ENCODE measurements at regions not wholly inside any gene's neighbourhood (a gene's known extent, or its start where the extent isn't known, plus 50 kb on each side); places are given as distances from the start of the nearest gene placed in this dataset.

DNA sequence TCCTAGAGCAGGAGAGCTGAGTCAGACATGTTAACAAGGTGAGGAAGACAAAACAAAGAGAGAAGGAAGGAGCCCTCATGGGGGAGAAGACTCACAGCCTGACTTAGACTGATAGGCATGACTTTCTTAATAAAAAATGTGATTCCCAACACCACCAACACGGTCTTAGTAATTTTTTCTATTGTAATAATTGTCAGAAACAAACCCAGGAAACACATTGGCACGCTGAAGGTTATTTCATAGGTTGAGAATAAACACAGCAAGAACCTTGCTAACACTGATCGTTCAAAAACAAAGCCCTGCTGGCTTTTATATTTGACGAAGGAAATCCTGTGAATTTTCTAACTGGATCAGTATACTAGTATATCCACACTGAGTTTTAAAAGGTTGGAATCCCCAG is 286.8 kb downstream of the HACE1 start:
- no peak for DNase-seq

DNA sequence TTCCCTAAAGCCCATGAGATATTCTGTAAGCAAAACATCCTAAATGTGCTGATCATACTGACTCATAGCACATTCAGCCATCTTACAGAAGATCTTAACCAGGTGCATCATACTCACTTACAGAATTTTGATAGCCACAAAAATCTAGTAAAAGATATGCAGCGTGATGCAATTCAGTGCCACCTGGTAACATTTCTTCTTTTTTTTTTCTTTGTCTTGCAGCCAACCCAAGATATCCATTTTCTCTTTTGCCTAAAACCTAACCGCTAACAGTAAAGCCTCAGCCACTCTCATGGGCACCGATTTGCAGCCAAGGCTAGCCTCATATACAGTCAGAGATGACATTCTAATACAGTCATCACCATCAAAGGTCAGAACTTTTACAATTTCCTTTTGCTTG is 293.3 kb downstream of the HACE1 start:
- DNase-seq: no peak

- DNase-seq: no peak
Observed at GRCh38 chr6:104563306-104563705, 296.4 kb downstream of the HACE1 start.

DNA sequence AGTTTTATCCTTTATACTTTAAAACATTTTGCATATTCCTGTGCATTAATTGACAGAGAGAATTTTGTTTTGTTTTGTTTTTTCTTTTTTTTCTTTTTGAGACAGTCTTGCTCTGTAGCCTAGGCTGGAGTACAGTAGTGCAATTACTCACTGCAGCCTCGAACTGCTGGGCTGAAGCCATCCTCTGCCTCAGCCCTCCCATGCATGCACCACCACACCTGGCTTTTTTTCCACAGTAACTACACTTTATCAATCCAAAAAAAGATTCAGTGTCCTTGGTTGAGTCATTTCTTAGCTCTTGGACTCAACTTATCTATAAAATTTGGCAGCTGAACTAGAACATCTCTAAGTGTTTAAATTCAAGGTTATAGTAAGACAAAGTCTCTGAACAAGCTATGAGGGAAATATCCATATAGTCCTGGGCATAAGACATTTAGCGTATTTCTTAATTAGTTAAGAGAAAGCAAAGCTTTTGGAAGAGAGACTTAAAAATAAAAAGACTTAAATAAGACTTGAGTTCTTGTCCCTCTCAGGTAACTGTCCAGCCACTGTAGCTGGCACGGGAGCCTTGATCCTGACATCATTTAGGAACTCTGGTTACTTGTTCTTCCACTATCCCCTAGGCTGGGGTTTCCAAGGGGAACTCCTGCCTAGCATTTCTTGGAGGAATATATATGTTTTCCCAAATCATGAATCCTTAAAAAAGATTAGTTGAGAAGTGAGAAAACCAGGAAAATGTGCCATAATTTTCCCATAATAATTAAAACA is 300.1 kb downstream of the HACE1 start:
- no peak for DNase-seq

GRCh38 chr6:104558746-104559145 is 301.0 kb downstream of the HACE1 start:
- DNase-seq: no peak

DNA sequence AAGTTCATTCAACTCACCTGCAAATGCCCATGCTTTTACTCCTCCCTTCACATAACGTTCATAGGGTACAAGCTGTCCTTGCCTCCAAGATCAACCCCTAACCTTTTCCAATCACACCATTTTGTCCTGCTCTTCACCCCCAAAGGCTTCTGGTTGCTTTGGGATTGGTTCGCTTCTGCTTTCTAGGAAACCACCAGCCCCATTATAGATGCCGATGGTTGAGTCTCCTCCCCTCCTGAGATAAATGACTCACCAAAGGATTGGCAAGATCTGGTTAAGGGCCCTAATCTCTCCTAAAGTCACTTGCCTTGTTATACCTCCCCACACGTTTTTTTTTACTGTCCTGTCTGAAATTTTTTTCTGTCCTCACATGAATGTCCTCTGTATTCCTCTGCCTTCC is 311.4 kb downstream of the HACE1 start:
- DNase-seq: no peak

DNA sequence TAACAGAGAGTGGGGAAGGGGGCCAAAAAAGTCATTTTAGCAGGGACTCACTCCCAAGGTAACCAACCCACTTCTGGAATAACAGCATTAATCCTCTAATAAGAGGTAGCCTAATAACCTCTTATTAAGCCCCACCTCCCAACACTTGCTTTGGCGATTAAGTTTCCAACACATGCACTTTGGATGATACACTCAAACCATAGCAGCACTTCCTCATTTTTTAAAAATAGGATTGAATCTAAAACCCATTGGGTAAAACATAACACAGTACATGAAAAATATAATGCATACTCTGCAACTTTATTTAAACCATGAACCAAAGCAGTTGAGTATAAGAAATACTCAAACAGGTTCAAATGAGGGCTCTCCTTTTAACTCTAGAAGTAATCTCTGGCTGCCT is 318.3 kb downstream of the HACE1 start:
- no peak for DNase-seq

DNA sequence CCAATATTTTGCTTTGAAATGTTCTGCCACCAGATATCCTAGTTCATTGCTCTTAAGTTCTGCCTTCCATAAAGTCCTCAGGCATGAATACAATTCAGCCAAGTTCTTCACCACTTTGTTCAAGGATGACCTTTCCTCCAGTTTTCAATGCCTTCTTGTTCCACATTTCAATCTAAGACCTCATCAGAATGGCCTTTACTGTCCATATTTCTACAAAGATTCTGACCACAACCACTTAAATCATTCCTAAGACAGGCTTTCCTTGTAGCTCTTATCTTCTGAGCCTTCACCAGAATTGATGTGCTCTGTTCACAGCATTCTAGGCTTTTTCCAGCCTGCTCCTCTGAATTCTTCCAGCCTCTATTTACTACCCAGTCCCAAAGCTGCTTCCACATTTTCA is 319.0 kb downstream of the HACE1 start:
- no peak for DNase-seq

- DNase-seq: no peak
Observed at GRCh38 chr6:104539173-104539572, 320.5 kb downstream of the HACE1 start.

DNA sequence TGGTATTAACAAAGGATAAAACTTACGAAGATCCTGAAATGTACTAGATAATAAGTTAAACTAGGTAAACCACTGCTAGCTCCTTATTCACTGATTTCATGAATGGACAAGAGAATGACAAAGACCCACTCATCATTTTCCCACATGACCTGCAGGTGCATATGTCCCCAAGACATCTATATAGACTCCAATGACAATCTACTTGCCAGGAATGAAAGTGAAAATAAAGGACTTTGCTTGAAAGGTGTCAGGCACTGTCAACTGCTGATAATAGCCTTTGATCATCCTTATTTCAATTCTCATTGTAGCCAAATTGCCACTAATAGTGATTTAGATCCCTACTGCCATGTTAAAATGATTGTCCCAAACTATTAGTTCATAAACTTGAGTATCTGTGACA is 321.8 kb downstream of the HACE1 start:
- DNase-seq: no peak

DNA sequence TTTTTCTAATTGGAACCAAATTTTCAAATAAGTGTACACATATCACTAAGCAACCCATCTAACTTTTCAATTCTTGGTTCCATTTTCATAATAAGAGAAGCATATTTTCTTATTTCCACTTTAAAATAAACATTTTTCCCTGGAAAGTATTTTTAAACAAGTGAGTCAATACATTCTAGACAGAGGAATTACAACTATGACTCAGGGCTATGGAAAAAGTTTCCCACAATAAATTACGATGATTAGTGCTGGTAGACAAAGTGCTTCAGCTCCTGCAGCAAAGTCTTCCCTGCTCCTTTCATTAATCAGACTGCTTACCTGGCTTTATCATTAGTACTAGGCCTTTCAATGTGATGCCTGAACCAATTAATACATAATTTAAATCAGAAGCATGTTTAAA is 322.5 kb downstream of the HACE1 start:
- no peak for DNase-seq

DNA sequence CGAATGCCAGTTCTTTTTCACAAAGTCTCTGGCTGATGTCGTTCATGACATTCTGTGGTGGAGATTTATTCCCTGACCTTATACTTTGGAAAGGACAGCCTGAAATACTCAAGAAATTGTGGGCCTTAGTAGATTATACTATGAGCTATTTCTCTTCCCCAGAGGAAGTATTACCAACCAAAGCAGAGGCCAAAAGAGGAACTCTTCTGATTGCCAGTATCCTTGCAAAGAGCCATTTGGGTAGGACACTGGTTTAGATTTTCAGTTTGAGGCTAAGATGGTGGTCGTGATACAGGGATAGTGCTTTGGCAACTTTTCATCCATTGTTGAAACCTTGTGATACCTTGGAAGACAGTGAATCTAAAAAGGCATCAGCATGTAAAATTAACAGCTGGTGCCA is 327.3 kb downstream of the HACE1 start:
- no peak for DNase-seq

DNA sequence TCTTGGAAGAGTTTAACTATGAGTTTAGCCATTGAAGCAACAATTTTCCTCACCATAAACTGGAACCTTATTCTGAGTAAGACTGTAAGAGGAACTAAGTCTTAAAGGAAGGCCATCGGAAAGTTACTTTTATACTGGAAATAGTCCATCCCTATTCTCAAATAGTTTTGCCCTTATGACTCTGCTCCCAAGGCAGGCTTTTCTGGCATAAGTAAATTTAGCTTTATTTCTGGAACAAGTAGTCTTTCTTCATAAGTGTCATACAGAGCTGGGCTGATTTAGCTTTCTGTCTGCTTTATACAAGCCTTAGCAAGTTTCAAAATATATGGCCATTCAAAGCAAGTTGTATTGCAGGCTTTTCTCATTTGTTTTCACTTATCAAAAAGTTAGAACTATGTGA is 328.1 kb downstream of the HACE1 start:
- DNase-seq: no peak

DNA sequence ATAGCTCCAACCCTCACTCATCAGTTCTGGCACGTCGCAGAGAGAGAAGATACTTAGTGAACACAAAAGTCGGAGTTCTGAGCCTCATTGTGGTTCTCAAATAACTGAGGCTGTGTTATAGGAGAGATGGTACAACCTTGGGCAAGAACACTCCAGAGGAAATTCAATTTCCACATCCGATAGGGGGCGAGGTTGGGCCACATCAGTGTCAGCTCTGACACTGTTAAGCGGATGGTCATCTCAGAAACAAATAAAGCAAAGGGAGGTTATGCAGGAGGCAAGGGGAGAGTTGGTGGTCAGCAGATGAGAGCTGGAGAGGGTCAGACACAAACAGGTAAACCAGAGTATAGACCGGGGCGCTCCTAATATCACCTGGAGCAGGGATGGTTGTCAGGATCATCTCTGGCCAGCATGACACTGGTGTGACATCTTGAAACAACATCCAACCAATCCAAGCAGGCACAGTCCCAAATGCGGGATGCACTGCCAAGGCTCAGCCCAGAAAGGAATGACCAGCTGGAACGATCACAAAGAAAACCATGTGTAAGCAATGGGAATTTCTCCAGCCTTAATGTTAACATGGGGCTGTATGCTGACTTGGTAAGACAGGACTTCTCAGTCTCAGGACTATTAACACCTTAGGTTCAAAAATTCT is 331.8 kb downstream of the HACE1 start:
- DNase-seq: no peak

DNA sequence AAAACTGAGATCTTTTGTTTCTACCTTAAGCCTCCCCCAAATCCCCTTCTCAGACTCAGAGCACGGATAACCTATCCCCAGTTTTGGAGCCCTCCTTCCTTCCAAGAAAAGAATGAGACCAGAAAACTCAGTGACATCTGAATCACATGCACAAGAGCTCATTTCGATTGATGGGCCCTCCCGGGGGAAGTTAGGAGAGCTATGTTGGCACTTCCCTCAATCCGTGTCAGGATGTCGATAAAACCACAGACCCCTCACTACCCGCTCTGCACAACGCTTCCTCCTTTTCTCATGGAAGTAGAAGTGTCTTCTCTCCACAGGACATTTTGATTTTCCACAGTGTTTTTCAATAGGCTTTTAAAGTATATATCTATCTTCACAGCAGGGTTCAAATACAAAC is 332.4 kb downstream of the HACE1 start:
- DNase-seq: no peak

DNA sequence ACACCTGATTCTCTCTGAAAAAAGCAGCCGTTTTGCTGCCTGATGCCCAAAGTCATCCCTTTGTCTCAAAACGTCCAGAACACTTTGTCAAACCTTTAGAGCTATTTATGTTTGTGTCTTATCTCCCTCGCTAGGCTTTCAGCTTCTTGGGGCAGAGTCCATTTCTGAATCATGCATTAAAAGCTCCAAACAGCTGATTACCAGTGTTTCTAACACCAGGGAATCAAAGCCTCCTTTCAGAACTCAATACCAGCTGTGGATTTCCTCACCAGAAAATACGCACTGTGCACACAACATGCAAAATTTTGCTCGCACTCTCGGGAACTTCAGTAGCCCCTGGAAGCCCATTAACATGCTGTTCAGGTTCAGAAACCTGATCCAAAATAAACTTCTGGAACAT is 333.3 kb downstream of the HACE1 start:
- DNase-seq: no peak

DNA sequence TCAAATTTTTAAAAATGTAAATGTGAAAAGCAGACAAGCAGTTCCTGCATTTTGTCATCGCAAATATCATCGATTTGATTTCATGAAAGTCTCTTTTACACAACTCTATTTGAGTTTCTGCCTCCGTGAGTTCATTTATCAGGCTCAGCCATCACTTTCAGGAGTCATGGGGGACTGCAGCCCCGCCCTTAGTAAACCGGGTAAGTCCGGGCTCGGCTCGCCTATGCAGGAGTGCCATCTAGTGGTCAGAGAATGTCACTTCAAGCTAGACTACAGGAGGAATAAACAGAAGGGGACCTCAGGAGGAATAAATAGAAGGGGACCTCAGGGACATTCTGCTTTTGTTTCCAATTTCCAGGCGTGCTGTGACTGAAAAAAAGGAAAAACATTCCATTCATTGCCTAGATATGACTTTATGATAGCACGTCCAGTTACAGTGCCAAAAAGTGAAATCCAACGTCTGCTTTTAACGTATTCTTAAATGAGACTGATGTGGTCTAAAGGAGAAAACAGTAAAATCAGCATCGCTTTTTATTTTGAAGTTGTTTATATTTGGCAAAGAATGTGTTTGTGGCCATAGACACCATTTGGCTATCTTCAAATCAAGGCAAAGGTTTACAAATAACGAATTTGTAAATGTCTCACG is 333.9 kb downstream of the HACE1 start:
- no peak for DNase-seq

GRCh38 chr6:104522533-104522932 is 337.2 kb downstream of the HACE1 start:
- DNase-seq: no peak

DNA sequence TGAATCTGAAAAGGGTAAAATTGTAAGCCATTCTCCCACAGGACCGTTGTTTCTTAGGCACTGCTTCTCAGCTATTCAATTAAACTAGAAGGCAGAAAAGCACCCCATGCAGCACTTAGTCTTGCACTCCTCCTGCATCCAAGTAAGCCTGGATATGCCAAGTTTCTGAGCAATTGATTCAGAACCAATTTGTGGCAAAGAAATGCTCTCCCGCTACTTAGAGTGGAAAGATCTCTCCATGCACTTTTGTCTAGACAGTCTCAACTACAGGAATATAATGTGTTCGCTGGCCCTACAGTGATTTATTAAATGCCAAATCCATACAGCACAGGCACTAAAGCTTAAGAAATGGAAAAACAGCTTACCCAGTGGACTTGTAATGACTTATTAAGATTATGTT is 338.5 kb downstream of the HACE1 start:
- no peak for DNase-seq

DNA sequence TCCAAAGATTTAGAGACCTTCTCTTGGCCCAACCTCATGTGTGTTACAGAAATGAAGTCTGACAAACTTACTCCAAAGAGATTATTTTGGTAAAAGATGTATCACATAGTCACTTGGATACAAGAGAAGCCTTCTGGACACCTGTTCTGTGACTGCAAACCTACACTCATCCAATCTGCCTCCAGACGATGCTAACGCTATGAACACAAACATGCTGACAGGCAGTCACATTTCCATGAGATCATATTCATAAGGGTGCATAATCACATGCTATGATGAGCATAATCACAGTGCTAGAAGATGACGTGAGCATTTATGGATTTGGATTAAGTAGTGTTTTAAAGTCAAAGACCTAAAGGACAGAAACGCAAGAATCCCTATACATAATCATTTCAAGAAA is 340.2 kb downstream of the HACE1 start:
- DNase-seq: no peak

DNA sequence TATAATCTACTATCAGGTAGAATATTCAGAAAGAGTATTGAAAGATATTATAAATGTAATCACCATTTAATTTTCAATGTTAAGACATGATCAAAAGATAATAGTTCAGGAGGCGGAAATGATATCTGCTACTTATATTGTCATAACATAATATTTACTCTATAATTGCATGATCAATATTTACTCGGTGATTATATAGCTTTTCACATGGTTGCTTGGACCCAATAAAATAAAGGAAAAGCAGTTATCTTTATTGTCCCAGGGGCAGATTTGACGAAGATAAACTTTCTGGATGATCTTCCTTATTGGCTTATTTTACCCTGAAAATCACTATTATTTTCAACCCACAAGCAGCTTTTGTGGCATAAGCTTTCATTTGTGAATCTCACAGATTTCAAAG is 350.4 kb downstream of the HACE1 start:
- no peak for DNase-seq

GRCh38 chr6:104506429-104506828 is 353.3 kb downstream of the HACE1 start:
- DNase-seq: no peak

DNA sequence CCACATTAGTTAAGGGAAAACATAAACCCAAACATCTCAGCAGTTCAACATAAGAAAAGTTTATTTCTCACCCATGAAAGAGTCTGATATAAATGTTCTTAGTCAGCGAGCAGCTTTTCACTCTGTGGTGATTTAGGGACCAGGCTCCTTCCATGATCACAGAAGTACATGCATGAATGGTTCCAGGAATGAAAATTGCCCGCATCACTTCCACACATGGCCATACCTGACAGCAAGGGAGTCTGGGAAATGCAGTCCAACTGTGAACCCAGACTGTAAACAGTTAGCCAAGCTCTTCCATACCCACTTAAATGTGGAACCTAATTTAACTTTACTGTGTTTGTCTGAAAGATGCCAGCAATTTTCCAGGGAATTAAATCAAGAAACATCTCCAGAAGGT is 353.9 kb downstream of the HACE1 start:
- no peak for DNase-seq

DNA sequence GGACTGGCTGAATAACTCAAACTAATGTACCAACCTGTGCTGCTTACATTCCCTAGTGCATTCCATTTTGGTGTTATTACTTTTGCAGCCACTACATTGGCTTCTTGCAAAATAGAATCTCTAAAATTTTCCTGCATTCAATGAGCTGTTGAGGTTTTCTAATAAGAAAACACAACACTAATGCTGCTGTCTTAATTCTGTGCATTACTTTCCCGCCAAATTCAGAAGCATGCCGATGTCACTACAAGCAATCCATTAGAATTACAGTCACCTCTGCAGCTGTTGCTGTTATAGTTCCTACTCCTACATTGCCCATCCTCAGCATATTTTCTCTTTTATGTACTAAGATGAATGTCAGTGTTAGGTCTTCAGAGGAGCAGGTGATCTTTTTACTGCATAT is 359.5 kb downstream of the HACE1 start:
- no peak for DNase-seq

DNA sequence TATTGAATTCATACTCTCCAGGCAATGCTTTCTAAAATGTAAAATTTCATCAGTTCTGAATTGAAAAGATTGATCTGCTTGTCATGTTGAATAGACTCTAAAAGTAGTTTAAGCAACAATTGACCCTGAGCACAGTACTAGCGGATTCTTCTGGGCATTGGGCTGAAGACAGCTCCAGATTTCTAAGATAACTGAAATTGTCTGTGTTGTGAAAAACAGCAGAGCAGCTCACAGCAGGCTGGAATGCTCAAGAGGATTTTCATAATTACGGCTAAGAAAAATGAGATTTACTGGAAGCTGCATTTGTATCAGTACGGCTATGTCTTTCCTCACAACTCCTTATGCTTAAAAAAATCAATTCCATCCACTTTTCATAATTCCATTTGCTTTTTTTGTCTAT is 373.7 kb downstream of the HACE1 start:
- no peak for DNase-seq
